Adrenal gland (tissue), 5 donors: ENCODE measurements at regions not wholly inside any gene's neighbourhood (a gene's known extent, or its start where the extent isn't known, plus 50 kb on each side); places are given as distances from the start of the nearest gene placed in this dataset.

ENCODE experiments used
- CTCF ChIP-seq, 6 experiments: fragments of 450-650 bp in 4 of 6; fragments of 200-600 bp in 2 of 6; sonication (generic) in 1 of 6; IDR thresholded peaks; 1 replicate in 5 of 6; 2 replicates in 1 of 6; pipeline versions ENCODE4 v1.5.1 to v1.8.0; 2016 to 2021; ENCODE audit warnings: antibody characterized with exemption in 6 of 6, mild to moderate bottlenecking in 2 of 6, moderate library complexity in 1 of 6
- POLR2A ChIP-seq, 2 donors: fragments of 450-650 bp; IDR thresholded peaks; one replicate each; pipeline ENCODE4 v1.6.1; 2017; ENCODE audit warnings: antibody characterized with exemption in 2 of 2, mild to moderate bottlenecking in 2 of 2, moderate library complexity in 1 of 2
- donor health status: DM: no; HTN: no; CAD: no.

GRCh38 chr1:36612881-36613280 is 130.2 kb upstream of the CSF3R start:
- TF ChIP-seq CTCF (IDR thresholded peaks at IDR 0.05) (no peak), POLR2A (IDR thresholded peaks at IDR 0.05) (no peak)
